GM21717 (cell line): ENCODE measurements at regions not wholly inside any gene's neighbourhood (a gene's known extent, or its start where the extent isn't known, plus 50 kb on each side); places are given as distances from the start of the nearest gene placed in this dataset.

ENCODE experiments used
- ATAC-seq: cut with Tn5 transposase; IDR thresholded peaks from one replicate; pipeline ENCODE4 v1.9.1; 2021; ENCODE audit warnings: mild to moderate bottlenecking, moderate library complexity; ENCODE audit not compliant: unreplicated experiment

DNA sequence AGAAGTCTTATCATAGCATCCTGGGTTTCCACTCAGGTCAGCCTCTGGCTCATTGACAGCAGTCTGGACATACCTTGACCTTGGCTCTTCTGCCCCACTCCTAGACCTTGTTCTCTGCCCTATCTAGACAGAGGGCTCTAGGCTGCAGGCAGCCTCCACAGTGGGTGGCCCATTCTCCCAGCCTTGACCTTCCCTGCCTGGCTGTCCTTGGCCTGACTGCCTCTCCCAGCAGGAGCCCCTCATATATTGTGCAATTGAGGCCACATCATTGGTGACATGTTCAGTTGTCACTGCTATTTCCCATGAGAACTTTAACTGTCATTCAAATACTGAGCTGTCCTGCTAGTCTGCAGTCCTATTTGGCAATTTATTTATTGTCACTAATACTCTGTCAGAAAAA is 503.4 kb downstream of the PLXNA4 start:
- no peak for ATAC-seq

- ATAC-seq = no peak
Observed at GRCh38 chr7:132072165-132072564, 504.1 kb downstream of the PLXNA4 start.

DNA sequence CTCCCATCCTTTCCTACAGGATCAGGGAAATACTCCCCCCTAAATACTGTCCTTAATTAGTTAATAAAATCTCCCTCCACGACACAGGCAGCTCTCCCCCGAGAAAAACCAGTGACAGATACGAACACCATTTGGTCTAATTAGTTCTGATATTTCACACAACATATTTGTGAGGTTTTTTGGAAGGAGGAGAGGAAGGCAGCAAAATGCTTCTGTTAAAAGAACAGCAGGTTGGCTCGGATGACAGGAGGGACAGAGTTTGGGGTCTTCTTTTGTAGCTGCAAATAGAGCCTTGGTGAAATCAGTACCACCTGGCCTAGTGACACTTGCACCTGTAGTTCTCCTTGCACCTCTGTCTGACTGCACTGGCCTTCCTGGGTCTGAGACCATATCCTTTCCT is 507.0 kb downstream of the PLXNA4 start:
- ATAC-seq = no peak

DNA sequence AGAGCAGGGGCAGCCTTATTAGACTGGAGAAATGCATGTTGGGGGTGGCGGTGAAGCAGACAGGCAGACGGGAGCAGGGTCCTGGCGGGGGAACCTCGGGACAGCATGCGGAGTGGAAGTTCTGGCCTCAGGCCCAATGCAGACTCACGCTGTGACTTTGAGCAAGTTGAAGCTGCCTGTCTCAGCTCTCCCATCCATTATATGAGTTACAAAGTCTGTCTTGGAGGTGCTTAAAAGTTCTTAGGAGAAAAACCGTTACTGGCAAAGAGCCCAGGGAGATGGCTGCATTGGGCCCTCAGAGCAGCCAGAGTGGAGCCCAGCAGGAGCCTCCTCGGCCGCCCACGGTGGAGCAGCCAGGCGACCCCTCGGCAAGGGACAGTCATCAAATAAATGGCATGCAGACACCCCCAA is 509.5 kb downstream of the PLXNA4 start:
- ATAC-seq = no peak

DNA sequence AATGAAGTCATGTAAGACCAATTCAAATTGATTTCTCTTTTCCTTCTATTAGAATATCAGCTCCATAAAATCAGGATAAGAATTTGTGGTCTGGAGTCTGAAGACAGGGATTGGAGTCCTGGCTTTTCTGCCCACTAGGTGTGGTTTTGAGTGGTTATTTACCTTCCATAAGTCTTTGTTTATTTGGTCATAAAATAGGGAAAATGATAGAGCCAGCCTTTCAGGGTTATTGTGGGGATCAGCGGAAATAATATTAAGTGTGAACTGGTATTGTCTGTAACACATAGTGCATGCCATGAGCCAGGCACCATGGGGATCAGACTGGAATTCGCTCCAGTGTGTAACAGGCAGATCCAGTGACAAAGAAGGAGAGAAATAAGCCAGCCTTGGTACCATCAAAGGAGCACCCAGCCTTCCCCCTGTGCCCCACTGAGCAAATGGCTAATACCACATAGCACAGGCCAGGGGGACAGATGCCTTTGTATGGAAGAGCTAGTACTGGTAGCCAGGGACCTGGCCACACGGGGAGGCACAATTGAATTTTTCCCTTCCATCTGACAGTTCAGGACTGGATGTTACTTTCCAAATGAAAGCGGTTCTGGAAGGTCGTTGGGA is 509.7 kb upstream of the PODXL start:
- ATAC-seq = no peak

GRCh38 chr7:132065193-132065988 is 509.0 kb upstream of the PODXL start:
- no peak for ATAC-seq

- no peak for ATAC-seq
Observed at GRCh38 chr7:132063800-132064199, 507.4 kb upstream of the PODXL start.

DNA sequence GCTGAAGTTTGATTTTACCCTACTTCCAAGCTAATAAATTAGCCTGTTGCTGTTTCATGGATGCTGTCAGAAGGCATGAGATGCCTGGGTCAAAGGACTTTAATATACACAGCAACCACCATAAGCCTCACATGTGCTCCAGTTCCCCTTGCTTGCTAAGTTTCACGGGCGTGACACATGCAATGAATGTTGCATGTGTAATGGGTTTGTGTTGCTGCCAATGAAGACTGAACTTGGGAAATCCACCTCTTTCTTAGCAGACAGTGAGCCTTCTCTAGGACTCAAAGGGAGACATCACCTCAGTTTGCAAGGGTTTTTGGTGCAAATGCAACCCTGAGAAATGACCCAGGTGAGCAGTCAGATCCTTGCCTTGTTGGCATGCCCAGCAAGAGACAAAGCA is 505.5 kb upstream of the PODXL start:
- ATAC-seq = no peak

DNA sequence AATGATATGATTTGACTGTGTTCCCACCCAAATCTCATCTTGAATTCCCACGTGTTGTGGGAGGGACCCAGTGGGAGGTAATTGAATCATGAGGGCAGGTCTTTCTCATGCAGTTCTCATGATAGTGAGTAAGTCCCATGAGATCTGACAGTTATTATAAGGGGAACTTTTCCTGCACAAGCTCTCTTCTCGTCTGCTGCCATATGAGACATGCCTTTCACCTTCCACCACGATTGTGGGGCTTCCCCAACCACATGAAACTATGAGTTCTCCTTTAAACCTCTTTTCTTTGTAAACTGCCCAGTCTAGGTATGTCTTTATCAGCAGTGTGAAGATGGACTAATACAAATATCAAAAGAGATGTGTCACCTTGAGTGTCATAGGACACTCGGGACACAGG is 502.7 kb upstream of the PODXL start:
- peak; percentile 58 for ATAC-seq

DNA sequence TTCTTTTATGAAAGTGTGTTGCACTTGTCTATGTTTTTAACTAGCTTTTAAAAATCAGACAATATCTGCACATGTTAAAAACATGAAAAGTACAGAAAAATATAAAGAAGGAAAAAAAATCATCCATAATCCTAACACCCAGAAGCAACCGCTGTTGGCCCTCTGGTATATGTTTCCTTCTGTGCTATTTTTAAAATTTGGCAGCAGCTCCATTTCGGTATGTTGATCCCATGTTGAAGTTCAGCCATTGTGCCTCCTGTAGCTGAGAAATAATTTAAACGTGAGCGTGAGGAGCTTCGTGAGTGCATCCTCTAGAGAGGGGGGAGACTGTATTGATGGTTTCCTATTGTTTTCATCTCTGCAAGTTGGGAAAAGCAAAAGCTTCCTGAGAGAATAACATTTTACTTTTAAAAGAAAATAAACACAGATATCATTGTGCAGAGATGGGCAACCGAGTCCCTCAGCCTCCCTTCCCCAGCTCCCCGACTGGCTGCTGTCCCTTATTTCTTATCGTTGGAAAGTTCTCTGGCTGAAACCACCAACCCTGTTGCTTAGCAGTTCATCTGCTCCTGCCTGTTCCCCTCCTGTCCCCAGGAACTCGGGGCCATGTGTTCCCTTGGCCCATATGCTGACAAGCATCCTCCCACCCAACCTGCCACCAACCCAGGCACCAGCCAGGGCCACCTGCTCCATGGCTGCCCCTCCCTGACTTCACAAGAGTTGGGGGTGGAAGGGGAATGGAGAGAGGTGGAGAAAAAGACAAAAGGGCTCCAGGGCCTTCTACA is 499.1 kb upstream of the PODXL start:
- no peak for ATAC-seq

- ATAC-seq = no peak
Observed at GRCh38 chr7:132053871-132054270, 497.4 kb upstream of the PODXL start.

GRCh38 chr7:132051311-132051710 is 494.9 kb upstream of the PODXL start:
- no peak for ATAC-seq

DNA sequence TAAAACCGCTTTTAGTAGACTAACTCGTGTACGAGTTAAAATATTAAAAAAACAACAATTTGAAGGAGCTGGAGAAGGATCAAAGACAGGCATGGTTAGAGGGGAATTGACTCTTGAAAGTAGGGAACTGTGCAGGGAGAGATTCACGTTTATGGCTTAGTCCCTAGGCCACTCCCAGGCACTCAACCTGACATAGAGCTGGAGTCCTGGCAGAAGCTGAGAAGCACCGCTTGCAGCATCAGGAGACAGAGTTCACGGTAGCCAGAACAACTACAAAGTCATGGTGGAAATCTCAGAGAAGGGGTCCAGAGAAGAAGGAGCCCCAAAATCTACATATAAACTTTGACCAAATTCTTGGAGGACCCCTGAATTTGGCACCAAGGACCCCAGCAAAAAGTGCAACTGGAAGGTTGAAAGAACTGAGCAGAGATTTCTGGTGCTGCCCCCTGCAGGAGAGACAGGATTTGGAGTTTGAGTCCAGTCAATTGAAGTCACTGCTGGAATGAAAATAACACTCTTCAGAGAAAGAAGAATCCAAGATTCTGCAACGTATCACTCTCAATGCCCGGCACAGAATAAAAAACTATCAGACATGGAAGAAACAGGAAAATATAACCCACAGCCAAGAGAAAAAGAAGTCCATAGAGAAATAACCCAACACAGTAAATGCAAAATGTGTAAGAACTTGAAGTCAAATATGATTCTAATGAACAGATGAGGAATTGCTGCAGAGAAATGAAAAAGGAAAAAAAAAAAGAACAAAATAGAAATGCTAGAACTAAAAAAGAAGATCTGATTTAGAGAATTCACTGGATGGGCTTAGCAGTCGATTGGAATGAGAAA is 493.3 kb upstream of the PODXL start:
- no peak for ATAC-seq

- ATAC-seq = no peak
Observed at GRCh38 chr7:132045481-132045980, 489.1 kb upstream of the PODXL start.

DNA sequence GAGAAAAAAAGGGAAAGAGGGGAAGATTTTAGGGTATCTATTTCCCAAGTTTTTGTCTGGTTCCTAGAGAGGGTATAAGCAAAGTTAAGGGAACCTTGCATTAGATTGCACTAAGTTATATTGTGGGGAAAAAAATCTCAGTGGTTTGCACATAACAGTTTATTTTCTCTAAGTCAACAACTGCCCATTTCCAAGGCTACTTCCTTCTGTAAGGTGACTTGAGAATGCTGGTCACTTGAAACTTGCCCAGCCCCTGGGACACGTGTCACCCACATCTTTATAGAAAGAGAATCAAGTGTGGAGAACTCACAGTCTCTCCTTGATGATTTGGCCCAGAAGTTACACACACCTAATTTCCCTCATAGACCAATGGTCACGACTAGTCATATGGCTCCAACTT is 488.6 kb upstream of the PODXL start:
- no peak for ATAC-seq

DNA sequence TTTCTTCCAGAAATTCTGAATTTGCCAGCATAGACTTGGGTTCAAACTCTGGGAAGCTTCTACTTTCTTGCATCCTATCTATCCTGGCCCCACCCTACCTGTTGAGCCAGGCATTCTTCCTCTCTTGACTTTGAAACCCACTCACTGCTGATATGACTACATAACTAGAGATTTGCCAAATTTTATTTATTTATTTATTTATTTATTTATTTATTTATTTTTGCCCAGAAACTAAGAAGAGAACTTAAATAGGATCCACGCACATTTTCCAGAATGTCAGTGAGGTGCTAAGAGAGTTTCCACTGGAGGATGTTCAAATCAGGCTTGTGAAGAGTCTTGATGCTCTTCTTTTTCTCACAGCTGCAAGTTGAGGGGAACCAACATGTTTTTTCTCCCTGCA is 487.8 kb upstream of the PODXL start:
- ATAC-seq = no peak

- no peak for ATAC-seq
Observed at GRCh38 chr7:132041108-132041507, 484.7 kb upstream of the PODXL start.

DNA sequence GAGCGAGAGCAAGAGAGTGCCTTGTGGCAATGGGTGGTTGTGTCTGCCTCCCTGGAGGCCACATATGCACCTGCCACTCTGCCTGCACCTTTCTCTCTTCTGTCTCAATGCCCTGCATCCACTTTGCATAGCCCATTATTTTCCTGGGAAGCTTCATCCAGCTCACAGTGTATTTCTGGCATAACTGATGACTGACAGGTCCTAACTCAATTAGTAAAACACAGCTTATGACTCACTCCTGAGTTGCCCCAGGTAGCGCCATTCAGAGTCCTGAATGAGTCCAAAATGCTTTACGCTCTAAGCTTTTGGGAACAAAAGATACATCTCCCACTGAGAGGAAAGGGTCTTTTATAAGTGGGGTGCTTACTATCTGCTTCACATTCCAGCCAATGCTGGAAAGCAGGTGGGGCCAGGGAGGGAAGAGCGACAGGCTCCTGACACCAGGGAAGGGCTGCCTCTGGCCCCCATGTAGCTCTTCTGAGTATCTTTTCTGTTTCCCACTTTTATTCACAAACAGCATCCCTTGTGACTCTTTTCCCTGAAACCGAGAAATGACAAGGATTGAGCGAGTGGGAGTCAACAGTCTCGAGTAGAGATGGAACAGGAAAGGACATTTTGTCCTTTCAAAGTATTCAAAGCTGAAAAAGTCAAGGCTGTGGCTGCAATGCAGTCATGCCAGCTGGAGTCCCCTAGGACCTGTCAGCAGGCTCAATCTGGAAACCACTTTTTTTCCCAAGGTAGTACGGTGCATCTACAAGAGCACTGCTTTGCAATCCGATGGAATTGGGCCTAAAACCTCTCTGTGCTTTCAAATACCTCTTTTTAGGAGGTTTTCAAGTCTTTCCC is 479.3 kb upstream of the PODXL start:
- no peak for ATAC-seq

DNA sequence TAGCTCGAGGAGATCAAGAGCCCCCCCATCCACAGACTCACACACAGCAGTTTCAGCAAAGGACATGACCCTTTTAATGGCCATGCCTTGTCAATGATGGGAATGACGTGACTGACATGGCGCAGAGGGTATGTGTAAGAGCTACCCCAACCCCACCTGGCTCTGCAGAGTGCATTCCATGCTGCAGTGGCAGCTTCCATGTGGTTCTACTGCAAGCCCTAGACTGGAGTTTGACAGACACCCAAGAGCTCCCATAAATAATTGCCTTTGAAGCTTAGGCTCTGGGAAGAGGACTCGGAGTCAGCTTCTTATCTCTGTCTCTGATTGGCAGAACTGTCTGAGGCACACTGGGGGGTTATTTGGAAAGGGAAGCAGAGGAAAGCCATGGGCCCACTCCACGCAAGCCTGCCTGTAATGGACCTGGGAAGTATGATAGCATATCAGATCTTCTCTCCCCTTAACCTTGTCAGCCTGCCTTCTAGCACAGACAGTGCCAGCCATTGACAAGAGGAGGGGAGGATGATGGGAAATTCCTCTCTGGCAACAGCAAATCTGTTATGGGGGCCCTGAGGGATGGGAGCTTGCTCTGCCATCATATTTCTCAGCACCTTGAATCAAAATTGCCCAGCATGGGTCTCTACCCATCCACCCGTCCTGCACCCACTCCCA is 478.5 kb upstream of the PODXL start:
- no peak for ATAC-seq
